Renal cortex interstitium (tissue), 11 donors: ENCODE measurements at regions not wholly inside any gene's neighbourhood (a gene's known extent, or its start where the extent isn't known, plus 50 kb on each side); places are given as distances from the start of the nearest gene placed in this dataset.

Source experiments
- DNase-seq, 11 donors: peaks; one replicate each; pipeline ENCODE4 v3.0.0-alpha.2; 2013; ENCODE audit warnings: low read depth in 9 of 11, low spot score in 4 of 11; ENCODE audit errors: extremely low read depth in 1 of 11

DNA sequence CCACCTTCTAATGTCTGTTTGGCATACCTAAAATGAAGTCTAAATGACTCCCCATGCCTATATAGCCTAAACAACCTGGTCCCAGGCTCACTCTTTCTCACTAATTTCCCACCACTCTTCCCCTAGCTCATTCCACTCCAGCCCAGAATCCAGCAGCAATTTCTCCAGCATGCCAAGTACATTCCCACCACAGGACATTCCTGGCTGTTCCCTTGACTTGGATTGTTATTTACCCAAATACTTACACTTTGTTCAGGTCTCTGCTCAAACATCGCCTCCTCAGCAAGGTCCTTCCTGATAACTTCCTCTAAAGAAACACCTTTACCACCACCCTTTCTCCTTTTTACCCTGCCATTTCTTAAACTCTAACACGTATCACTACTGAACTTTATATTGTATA lies 743.4 kb downstream of the RPS29 start:
- no peak for DNase-seq

DNA sequence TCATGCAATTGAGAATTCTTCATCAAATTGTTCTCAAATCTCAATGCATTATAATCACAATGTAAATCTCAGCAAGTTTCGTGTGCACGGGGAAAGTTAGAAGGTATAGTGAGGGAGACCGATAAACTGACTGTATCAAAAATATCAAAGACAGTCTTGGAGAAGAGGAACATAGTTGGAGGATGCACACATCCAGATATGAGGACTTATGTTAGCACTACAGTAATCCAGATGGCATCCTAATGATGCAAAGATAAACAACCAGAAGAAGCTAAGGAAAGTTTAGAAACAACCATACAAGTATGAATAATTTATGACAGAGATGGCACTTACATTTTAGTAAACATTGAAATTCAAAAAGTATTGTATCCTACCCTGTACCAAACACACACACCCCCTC lies 760.1 kb downstream of the RPS29 start:
- DNase-seq: no peak

DNA sequence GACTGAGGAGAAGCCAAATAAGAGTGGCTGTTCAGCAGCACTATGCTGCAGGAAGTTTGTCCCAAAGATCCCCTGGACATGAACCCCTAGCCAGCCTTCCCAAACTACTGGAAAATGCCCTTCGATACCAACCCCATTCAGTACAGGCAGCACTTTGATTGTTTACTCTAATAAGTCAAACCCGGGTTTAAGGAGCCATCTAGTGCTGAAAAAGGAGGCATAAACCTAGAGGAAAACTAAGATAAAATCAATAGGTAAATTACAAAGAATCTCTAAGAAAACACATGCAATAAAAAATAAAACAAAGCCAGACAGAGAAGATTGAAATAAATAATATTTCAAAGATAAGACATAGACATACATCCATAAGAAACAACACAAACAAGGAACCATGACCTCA lies 771.6 kb downstream of the RPS29 start:
- DNase-seq: no peak

GRCh38 chr14:48805315-48805714 lies 780.9 kb downstream of the RPS29 start:
- DNase-seq: peak in 3 of 11 donors; percentile 0 to 2 (median 1)

DNA sequence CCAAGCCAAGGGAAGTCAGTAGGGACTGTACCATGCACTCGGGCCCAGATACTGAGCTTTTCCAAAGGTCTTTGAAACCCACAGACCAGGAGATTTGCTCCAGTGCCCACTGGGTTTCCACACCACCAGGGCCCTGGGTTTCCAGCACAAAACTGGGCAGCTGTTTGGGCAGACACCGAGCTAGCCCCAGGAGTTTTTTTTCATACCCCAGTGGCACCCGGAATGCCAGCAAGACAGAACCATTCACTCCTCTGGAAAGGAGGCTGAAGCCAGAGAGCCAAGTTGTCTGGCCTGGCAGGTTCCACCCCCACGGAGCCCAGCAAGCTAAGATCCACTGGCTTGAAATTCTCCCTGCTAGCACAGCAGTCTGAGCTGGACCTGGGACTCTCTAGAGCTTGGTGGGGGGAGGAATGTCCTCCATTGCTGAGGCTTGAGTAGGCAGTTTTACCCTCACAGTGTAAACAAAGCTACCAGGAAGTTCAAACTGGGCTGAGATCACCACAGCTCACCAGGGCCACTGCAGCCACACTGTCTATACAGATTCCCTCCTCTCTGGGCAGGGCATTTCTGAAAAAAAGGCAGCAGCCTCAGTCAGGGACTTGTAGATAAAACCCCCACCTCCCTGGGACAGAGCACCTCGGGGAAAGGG lies 793.7 kb downstream of the RPS29 start:
- no peak for DNase-seq

DNA sequence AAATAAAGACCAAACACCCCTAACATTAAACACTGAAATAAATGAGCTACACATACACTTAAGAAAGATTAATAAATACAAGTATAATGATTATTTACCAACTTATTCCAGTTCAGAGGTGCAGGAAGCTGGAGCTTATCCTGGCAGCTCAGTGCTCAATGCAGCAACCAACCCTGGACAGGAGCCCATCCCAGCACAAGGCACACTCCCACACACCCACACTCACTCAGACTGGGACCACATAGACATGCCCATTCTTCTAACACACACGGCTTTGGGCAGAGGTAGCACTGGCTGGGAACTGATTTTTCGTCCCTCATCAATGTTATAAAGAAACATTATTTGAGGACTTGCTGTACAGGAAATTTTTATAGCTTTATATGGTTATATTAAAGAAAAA lies 797.4 kb downstream of the RPS29 start:
- no peak for DNase-seq

DNA sequence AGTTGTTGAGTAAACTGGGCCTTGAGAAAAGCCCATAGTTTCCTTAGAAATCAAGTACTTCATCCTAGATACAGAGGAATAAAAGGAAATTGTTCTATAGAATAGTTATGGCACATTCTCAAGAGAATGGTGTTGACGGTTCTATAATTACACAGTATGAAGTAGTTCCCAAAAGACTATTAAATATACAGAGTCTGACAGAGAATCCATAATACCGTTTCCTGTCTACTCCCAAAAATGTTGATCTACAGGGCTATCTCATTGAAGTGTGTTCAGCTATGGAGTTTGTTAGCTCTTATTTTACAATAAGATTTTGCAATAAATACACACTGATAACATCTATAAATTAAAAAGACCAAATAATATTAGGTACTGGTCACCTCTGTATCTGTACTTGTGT lies 799.7 kb downstream of the RPS29 start:
- peak in 1 of 11 donors; percentile 0 for DNase-seq

- no peak for DNase-seq
Observed at GRCh38 chr14:48771717-48772116, 814.5 kb downstream of the RPS29 start.

GRCh38 chr14:48751293-48751692 lies 834.9 kb downstream of the RPS29 start:
- DNase-seq: no peak

- DNase-seq: peak in 9 of 11 donors; percentile 4 to 37 (median 15)
Observed at GRCh38 chr14:48748151-48748675, 838.0 kb downstream of the RPS29 start.

DNA sequence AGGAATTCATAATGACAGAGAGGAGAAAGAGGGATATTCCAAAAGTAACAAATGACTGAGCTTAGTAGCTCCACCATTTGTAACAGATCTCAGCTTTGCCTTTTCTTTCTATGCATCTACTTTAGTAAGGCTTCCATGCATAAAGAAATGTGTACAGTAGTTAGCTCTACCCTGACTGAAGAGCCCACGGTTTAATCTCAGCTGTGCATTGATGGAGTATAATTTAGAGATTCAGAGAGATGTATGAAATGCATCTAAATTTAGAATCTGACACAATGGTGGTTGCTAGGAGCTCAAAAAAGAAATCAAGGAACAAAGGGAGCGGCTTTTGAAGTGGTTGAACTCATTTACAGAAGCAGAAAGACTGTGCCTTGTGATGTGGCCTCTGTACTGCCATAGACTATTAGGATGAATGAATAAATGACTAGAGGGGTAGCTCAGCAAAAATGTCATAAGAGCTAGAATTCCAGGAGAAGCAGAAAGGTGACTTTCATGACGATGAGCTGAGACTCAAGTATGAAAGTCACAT lies 838.6 kb downstream of the RPS29 start:
- no peak for DNase-seq

- DNase-seq: no peak
Observed at GRCh38 chr14:48744202-48744601, 842.0 kb downstream of the RPS29 start.

GRCh38 chr14:48738186-48738925 lies 847.8 kb downstream of the RPS29 start:
- no peak for DNase-seq

GRCh38 chr14:48735607-48736006 lies 850.6 kb downstream of the RPS29 start:
- DNase-seq: peak in 2 of 11 donors; percentile 5 to 18

DNA sequence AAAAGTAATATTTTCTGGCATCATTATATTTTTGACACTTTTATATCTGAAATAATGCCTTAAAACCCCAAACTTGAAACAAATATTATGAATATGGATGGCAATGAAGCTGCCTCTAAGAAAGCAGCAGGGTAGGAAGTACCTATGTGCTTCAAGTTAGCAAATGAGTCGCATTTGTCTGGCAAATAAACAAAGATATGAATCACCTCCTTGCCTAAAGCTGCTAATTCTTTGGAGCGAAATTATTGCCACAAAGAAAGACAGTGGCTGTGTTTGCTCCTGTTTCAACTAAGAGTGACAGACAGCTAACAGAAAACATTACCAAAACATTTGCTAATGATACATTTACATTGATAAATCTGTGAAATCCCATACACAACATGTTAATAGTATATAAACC lies 854.9 kb downstream of the RPS29 start:
- no peak for DNase-seq

GRCh38 chr14:48726080-48726642 lies 860.0 kb downstream of the RPS29 start:
- no peak for DNase-seq

GRCh38 chr14:48725051-48725734 lies 861.0 kb downstream of the RPS29 start:
- DNase-seq: no peak

- DNase-seq: no peak
Observed at GRCh38 chr14:48723841-48724495, 862.2 kb downstream of the RPS29 start.

DNA sequence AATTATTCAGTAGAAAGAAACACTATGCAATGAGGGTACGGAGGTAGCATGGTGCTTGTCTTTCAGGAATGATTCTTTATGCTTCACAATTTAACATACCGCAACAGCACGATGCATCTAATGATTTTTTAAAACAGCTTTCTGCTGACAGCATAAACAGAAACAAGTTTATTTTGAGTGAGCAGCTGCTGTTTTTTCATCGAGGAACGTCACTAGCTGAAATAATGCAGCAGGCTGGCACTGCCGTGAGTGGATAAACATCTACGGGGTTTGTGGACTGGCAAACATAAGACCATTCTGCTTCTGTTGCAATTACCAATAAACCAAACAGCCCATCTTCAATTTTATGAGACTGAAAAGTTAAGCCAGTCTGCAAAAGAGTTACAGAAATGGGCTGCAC lies 871.8 kb downstream of the RPS29 start:
- no peak for DNase-seq
